ENCODE measurements at regions not wholly inside any gene's neighbourhood (a gene's known extent, or its start where the extent isn't known, plus 50 kb on each side); places are given as distances from the start of the nearest gene placed in this dataset.

DNA sequence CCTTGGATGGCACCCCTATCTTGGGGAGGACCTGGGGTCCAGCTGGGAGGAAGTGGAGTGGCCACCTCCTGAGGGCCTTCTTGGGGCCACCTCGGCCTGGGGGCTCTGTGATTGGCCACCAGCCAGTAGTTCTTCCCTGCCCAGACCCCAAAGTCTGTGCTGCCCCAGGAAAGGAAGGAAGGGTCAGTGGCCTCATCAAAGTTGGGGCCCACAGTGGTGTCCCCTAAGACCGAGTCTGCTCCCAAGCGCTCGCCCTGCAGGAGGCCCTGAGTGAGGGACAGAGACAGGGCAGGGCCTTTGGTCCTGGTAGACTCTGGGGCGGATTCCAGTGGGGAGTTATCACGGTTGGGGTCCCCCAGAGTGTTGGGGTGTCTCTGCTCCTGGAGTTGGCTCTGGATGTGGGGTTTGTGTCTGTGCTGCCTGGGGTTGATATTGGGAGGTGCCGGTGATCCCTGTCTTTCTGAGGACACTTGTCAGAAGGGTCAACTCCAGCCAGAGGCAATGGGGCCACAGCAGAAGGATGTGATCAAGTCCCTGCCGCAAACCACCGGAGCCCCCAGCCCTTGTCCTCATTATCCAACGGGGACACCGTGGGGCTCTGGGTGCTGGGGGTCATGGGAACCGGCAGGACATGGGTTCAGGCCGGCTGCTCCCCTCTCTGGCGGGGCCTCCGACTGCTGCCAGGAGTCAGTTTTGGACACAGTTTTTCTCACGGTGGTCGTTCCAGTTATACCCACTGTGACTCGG lies 364.3 kb downstream of the TMEM121 start:
- Histone ChIP-seq H3K4me1 (ENCODE audit: control insufficient read depth in 4 of 4, insufficient read depth in 4 of 4, low read length in 3 of 4) (no peaks in the 10 kb centered on the region), H3K36me3 (ENCODE audit: control insufficient read depth in 4 of 4, insufficient read depth in 3 of 4, low read depth in 1 of 4, low read length in 3 of 4) (no peaks in the 10 kb centered on the region), H3K9ac (ENCODE audit: low read depth in 1 of 2, low read length in 2 of 2) (no peak overlapping the region), H3K4me3 (ENCODE audit: low read depth in 1 of 3, low read length in 3 of 3) (no peak overlapping the region), H3K9me3 (ENCODE audit: control insufficient read depth in 4 of 4, low read length in 3 of 4) (no peaks in the 10 kb centered on the region), H3K27ac (ENCODE audit: low read depth in 1 of 2, low read length in 2 of 2) (no peak overlapping the region), H3K27me3 (ENCODE audit: control insufficient read depth in 4 of 4, insufficient read depth in 4 of 4, low read length in 3 of 4) (no peaks in the 10 kb centered on the region)
- DNase-seq (ENCODE audit: low spot score) = no peak
- WGBS = 76% methylated on average over 18 of the region's 18 CpGs
- TF ChIP-seq, protein P1, sequence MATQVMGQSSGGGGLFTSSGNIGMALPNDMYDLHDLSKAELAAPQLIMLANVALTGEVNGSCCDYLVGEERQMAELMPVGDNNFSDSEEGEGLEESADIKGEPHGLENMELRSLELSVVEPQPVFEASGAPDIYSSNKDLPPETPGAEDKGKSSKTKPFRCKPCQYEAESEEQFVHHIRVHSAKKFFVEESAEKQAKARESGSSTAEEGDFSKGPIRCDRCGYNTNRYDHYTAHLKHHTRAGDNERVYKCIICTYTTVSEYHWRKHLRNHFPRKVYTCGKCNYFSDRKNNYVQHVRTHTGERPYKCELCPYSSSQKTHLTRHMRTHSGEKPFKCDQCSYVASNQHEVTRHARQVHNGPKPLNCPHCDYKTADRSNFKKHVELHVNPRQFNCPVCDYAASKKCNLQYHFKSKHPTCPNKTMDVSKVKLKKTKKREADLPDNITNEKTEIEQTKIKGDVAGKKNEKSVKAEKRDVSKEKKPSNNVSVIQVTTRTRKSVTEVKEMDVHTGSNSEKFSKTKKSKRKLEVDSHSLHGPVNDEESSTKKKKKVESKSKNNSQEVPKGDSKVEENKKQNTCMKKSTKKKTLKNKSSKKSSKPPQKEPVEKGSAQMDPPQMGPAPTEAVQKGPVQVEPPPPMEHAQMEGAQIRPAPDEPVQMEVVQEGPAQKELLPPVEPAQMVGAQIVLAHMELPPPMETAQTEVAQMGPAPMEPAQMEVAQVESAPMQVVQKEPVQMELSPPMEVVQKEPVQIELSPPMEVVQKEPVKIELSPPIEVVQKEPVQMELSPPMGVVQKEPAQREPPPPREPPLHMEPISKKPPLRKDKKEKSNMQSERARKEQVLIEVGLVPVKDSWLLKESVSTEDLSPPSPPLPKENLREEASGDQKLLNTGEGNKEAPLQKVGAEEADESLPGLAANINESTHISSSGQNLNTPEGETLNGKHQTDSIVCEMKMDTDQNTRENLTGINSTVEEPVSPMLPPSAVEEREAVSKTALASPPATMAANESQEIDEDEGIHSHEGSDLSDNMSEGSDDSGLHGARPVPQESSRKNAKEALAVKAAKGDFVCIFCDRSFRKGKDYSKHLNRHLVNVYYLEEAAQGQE (IDR thresholded peaks at IDR 0.05) = no peak
- TF ChIP-seq, protein P2, sequence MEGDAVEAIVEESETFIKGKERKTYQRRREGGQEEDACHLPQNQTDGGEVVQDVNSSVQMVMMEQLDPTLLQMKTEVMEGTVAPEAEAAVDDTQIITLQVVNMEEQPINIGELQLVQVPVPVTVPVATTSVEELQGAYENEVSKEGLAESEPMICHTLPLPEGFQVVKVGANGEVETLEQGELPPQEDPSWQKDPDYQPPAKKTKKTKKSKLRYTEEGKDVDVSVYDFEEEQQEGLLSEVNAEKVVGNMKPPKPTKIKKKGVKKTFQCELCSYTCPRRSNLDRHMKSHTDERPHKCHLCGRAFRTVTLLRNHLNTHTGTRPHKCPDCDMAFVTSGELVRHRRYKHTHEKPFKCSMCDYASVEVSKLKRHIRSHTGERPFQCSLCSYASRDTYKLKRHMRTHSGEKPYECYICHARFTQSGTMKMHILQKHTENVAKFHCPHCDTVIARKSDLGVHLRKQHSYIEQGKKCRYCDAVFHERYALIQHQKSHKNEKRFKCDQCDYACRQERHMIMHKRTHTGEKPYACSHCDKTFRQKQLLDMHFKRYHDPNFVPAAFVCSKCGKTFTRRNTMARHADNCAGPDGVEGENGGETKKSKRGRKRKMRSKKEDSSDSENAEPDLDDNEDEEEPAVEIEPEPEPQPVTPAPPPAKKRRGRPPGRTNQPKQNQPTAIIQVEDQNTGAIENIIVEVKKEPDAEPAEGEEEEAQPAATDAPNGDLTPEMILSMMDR (IDR thresholded peaks at IDR 0.05; ENCODE audit: low read depth, low read length, missing input control) = no peak
- TF ChIP-seq SP1 (IDR thresholded peaks at IDR 0.05) = no peak
- TF ChIP-seq TAF1 (conservative IDR thresholded peaks at IDR 0.05) = no peak
- no peak for TF ChIP-seq HNF4G (IDR thresholded peaks at IDR 0.05)
- no peak for TF ChIP-seq FOXA1 (IDR thresholded peaks at IDR 0.05)
- TF ChIP-seq JUND (IDR thresholded peaks at IDR 0.05) = no peak
- TF ChIP-seq GABPA (IDR thresholded peaks at IDR 0.05 in 1 of 2, conservative IDR thresholded peaks at IDR 0.05 in 1 of 2) = no peak
- TF ChIP-seq, protein P3, sequence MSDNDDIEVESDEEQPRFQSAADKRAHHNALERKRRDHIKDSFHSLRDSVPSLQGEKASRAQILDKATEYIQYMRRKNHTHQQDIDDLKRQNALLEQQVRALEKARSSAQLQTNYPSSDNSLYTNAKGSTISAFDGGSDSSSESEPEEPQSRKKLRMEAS (IDR thresholded peaks at IDR 0.05) = no peak
- TF ChIP-seq RAD21 (IDR thresholded peaks at IDR 0.05) = no peak
- no peak for TF ChIP-seq HNF4A (conservative IDR thresholded peaks at IDR 0.05)
- TF ChIP-seq, protein P4, sequence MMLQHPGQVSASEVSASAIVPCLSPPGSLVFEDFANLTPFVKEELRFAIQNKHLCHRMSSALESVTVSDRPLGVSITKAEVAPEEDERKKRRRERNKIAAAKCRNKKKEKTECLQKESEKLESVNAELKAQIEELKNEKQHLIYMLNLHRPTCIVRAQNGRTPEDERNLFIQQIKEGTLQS (IDR thresholded peaks at IDR 0.05) = no peak
- TF ChIP-seq RXRA (IDR thresholded peaks at IDR 0.05) = no peak
- no peak for TF ChIP-seq EGR1 (IDR thresholded peaks at IDR 0.05; ENCODE audit: low read depth in 2 of 2)
- TF ChIP-seq FOXA2 (IDR thresholded peaks at IDR 0.05) = no peak
- TF ChIP-seq, protein P5, sequence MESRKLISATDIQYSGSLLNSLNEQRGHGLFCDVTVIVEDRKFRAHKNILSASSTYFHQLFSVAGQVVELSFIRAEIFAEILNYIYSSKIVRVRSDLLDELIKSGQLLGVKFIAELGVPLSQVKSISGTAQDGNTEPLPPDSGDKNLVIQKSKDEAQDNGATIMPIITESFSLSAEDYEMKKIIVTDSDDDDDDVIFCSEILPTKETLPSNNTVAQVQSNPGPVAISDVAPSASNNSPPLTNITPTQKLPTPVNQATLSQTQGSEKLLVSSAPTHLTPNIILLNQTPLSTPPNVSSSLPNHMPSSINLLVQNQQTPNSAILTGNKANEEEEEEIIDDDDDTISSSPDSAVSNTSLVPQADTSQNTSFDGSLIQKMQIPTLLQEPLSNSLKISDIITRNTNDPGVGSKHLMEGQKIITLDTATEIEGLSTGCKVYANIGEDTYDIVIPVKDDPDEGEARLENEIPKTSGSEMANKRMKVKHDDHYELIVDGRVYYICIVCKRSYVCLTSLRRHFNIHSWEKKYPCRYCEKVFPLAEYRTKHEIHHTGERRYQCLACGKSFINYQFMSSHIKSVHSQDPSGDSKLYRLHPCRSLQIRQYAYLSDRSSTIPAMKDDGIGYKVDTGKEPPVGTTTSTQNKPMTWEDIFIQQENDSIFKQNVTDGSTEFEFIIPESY (IDR thresholded peaks at IDR 0.05) = no peak
- TF ChIP-seq NR2F2 (IDR thresholded peaks at IDR 0.05) = no peak
